PC-3 (cell line): ENCODE measurements at regions not wholly inside any gene's neighbourhood (a gene's known extent, or its start where the extent isn't known, plus 50 kb on each side); places are given as distances from the start of the nearest gene placed in this dataset.

Experiments
- ATAC-seq: fragments of 200-7000 bp; cut with Tn5 transposase; 2 replicates; pipeline ENCODE4 v1.9.1; 2020; ENCODE audit warnings: mild to moderate bottlenecking, moderate library complexity
- BruUV-seq: library from RNA; stranded (reverse); fragments of 400-500 nt; replicated peaks from 2 replicates; lab custom pipeline; 2021; lab: Mats Ljungman, UMichigan
- CTCF ChIA-PET: fragments of 300-600 bp; sonication (Branson Sonifier 250); formaldehyde crosslinking; loops from one replicate; lab custom pipeline; 2022; ENCODE audit warnings: antibody characterized with exemption; lab: Charles Lee
- POLR2A ChIA-PET: fragments of 300-600 bp; sonication (Branson Sonifier 250); formaldehyde crosslinking; loops from one replicate; lab custom pipeline; 2022; ENCODE audit warnings: antibody characterized with exemption; ENCODE audit not compliant: unreplicated experiment; lab: Charles Lee
- DNase-seq: peaks from one replicate; pipeline ENCODE4 v3.0.0-alpha.2; 2015
- H2AFZ ChIP-seq: fragments of 300-600 bp; sonication (generic); 2 replicates; pipeline ENCODE4 v1.6.0; 2016; ENCODE audit warnings: antibody characterized with exemption, low read length
- H3F3A ChIP-seq: fragments of 300-600 bp; sonication (generic); one replicate; pipeline ENCODE4 v1.6.0; 2017; ENCODE audit warnings: antibody characterized with exemption, low read length, control low read depth, mild to moderate bottlenecking; ENCODE audit not compliant: unreplicated experiment
- H3K27ac ChIP-seq: fragments of 300-600 bp; sonication (generic); 2 replicates; pipeline ENCODE4 v1.5.1; 2016; ENCODE audit warnings: mild to moderate bottlenecking, low read length
- H3K27me3 ChIP-seq: fragments of 300-600 bp; sonication (generic); 2 replicates; pipeline ENCODE4 v1.6.1; 2016; ENCODE audit warnings: low read length, mixed read lengths
- H3K36me3 ChIP-seq: fragments of 300-600 bp; sonication (generic); 2 replicates; pipeline ENCODE4 v1.6.1; 2016; ENCODE audit warnings: low read depth, mixed run types, low read length, mixed read lengths
- H3K4me1 ChIP-seq: fragments of 300-600 bp; sonication (generic); 2 replicates; pipeline ENCODE4 v1.5.1; 2016; ENCODE audit warnings: low read length; ENCODE audit not compliant: insufficient read depth
- H3K4me2 ChIP-seq: fragments of 300-600 bp; sonication (generic); 2 replicates; pipeline ENCODE4 v1.6.0; 2016; ENCODE audit warnings: low read length
- H3K4me3 ChIP-seq: fragments of 300-600 bp; sonication (generic); 2 replicates; pipeline ENCODE4 v1.5.1; 2016; ENCODE audit warnings: mild to moderate bottlenecking, low read length, mixed read lengths
- H3K79me2 ChIP-seq: fragments of 300-600 bp; sonication (generic); 2 replicates; pipeline ENCODE4 v1.6.1; 2017; ENCODE audit warnings: low read length, mixed read lengths
- H3K9ac ChIP-seq: fragments of 300-600 bp; sonication (generic); 2 replicates; pipeline ENCODE4 v1.6.0; 2016; ENCODE audit warnings: mild to moderate bottlenecking, low read length
- H3K9me2 ChIP-seq: fragments of 300-600 bp; sonication (generic); replicated peaks from 2 replicates; pipeline ENCODE4 v1.6.1; 2016; ENCODE audit warnings: mixed run types, low read length, mixed read lengths
- H3K9me3 ChIP-seq: fragments of 300-600 bp; sonication (generic); 2 replicates; pipeline ENCODE4 v1.6.1; 2016; ENCODE audit warnings: low read length, mixed read lengths
- H4K20me1 ChIP-seq: fragments of 300-600 bp; sonication (generic); 2 replicates; pipeline ENCODE4 v1.6.1; 2016; ENCODE audit warnings: low read length, mixed read lengths
- CTCF ChIP-seq: fragments of 300-600 bp; sonication (generic); conservative IDR thresholded peaks from 2 replicates; pipeline ENCODE4 v1.5.1; 2017; ENCODE audit warnings: antibody characterized with exemption, low read depth, mild to moderate bottlenecking, low read length
- EZH2 ChIP-seq: fragments of 300-600 bp; sonication (generic); IDR thresholded peaks from one replicate; pipeline ENCODE4 v1.6.1; 2017; ENCODE audit warnings: antibody characterized with exemption, mild to moderate bottlenecking, low read length; ENCODE audit not compliant: unreplicated experiment
- EZH2phosphoT487 ChIP-seq: fragments of 300-600 bp; sonication (generic); IDR thresholded peaks from 2 replicates; pipeline ENCODE4 v1.6.1; 2018; ENCODE audit warnings: mild to moderate bottlenecking, antibody characterized with exemption, low read length, borderline replicate concordance
- intact Hi-C: fragments of 100-400 bp; cut with micrococcal nuclease; formaldehyde crosslinking; loops from 2 replicates; pipeline ENCODE4 v1.9.0; 2023

- POLR2A ChIA-PET = no interaction called here
- Histone ChIP-seq H3K4me3 (no peak overlapping the region), H3K9me2 (no peaks in the 10 kb centered on the region), H4K20me1 (no peaks in the 10 kb centered on the region), H3F3A (no peaks in the 10 kb centered on the region), H3K36me3 (no peaks in the 10 kb centered on the region), H3K4me1 (no peaks in the 10 kb centered on the region), H3K4me2 (no peak overlapping the region), H3K79me2 (no peaks in the 10 kb centered on the region), H3K9ac (no peak overlapping the region), H3K27ac (no peak overlapping the region), H3K9me3 (no peaks in the 10 kb centered on the region), H3K27me3 (no peaks in the 10 kb centered on the region), H2AFZ (no peak overlapping the region)
- DNase-seq (no peak), ATAC-seq (no peak)
- CTCF ChIA-PET = no interaction called here
- no TSS peak for BruUV-seq
- intact Hi-C loops = no loop called here
- TF ChIP-seq EZH2phosphoT487 (no peak), EZH2 (no peak), CTCF (no peak)
Observed at GRCh38 chr4:43586813-43587212, 694.3 kb downstream of the GRXCR1 start.

- no peak overlapping the region for H3K27ac ChIP-seq
- H3K27me3 ChIP-seq = no peaks in the 10 kb centered on the region
- H3K4me1 ChIP-seq = no peaks in the 10 kb centered on the region
- H3K36me3 ChIP-seq = no peaks in the 10 kb centered on the region
- H3K9me2 ChIP-seq = no peaks in the 10 kb centered on the region
- H3K4me2 ChIP-seq = no peak overlapping the region
- no peak overlapping the region for H3K4me3 ChIP-seq
- no peak for TF ChIP-seq EZH2phosphoT487
- no peak for TF ChIP-seq EZH2
- TF ChIP-seq CTCF = no peak
- no peak for ATAC-seq
- H3F3A ChIP-seq = no peaks in the 10 kb centered on the region
- H3K9ac ChIP-seq = no peak overlapping the region
- H2AFZ ChIP-seq = no peak overlapping the region
- H4K20me1 ChIP-seq = no peaks in the 10 kb centered on the region
- ChIA-PET POLR2A (no interaction called here), CTCF (no interaction called here)
- H3K9me3 ChIP-seq = no peaks in the 10 kb centered on the region
- intact Hi-C loops = no loop called here
- no peaks in the 10 kb centered on the region for H3K79me2 ChIP-seq
- DNase-seq = no peak
- no TSS peak for BruUV-seq
Observed at GRCh38 chr4:43587758-43588157, 695.2 kb downstream of the GRXCR1 start.

GRCh38 chr4:43607400-43607799 lies 714.9 kb downstream of the GRXCR1 start:
- Histone ChIP-seq H3F3A (no peaks in the 10 kb centered on the region), H3K36me3 (no peaks in the 10 kb centered on the region), H3K9me3 (no peaks in the 10 kb centered on the region), H3K27ac (no peak overlapping the region), H3K79me2 (no peaks in the 10 kb centered on the region), H2AFZ (no peak overlapping the region), H3K4me2 (no peak overlapping the region), H3K4me1 (no peaks in the 10 kb centered on the region), H3K9ac (no peak overlapping the region), H3K27me3 (no peaks in the 10 kb centered on the region), H3K9me2 (no peaks in the 10 kb centered on the region), H4K20me1 (no peaks in the 10 kb centered on the region), H3K4me3 (no peak overlapping the region)
- intact Hi-C loops = no loop called here
- ChIA-PET POLR2A (no interaction called here), CTCF (no interaction called here)
- DNase-seq (no peak), ATAC-seq (no peak)
- TF ChIP-seq EZH2phosphoT487 = no peak
- no peak for TF ChIP-seq EZH2
- no peak for TF ChIP-seq CTCF
- no TSS peak for BruUV-seq
